ENCODE measurements at regions not wholly inside any gene's neighbourhood (a gene's known extent, or its start where the extent isn't known, plus 50 kb on each side); places are given as distances from the start of the nearest gene placed in this dataset.

GRCh38 chr2:128557831-128558241 lies 239.2 kb upstream of the HS6ST1 start:
- no peak for DNase-seq

GRCh38 chr2:128558441-128558840 lies 239.8 kb upstream of the HS6ST1 start:
- no peak for DNase-seq

- no peak for DNase-seq
Observed at GRCh38 chr2:128558895-128559532, 240.3 kb upstream of the HS6ST1 start.

GRCh38 chr2:128559533-128560515 lies 241.2 kb upstream of the HS6ST1 start:
- DNase-seq = no peak

- no peak for DNase-seq
Observed at GRCh38 chr2:128560718-128561117, 242.1 kb upstream of the HS6ST1 start.

- no peak for DNase-seq
Observed at GRCh38 chr2:128562471-128563347, 244.0 kb upstream of the HS6ST1 start.

- DNase-seq = no peak
Observed at GRCh38 chr2:128563348-128563687, 244.7 kb upstream of the HS6ST1 start.

- DNase-seq = no peak
Observed at GRCh38 chr2:128564131-128564530, 245.5 kb upstream of the HS6ST1 start.

GRCh38 chr2:128564551-128564950 lies 245.9 kb upstream of the HS6ST1 start:
- DNase-seq = no peak

- no peak for DNase-seq
Observed at GRCh38 chr2:128565441-128565840, 246.8 kb upstream of the HS6ST1 start.

GRCh38 chr2:128566671-128567070 lies 248.0 kb upstream of the HS6ST1 start:
- no peak for DNase-seq

GRCh38 chr2:128568106-128568505 lies 249.4 kb upstream of the HS6ST1 start:
- DNase-seq = no peak

GRCh38 chr2:128573116-128573515 lies 254.4 kb upstream of the HS6ST1 start:
- DNase-seq = no peak

GRCh38 chr2:128573531-128573930 lies 254.9 kb upstream of the HS6ST1 start:
- DNase-seq = no peak

- no peak for DNase-seq
Observed at GRCh38 chr2:128577141-128577930, 258.7 kb upstream of the HS6ST1 start.

- no peak for DNase-seq
Observed at GRCh38 chr2:128578406-128579390, 260.0 kb upstream of the HS6ST1 start.

- no peak for DNase-seq
Observed at GRCh38 chr2:128579825-128580224, 261.2 kb upstream of the HS6ST1 start.

GRCh38 chr2:128580988-128581848 lies 262.6 kb upstream of the HS6ST1 start:
- DNase-seq = no peak

- no peak for DNase-seq
Observed at GRCh38 chr2:128581849-128582244, 263.2 kb upstream of the HS6ST1 start.

GRCh38 chr2:128584296-128584890 lies 265.7 kb upstream of the HS6ST1 start:
- DNase-seq = no peak

Measured in CD4-positive, alpha-beta T cell treated with Interleukin-17A for 4 hours (primary cell).